HCEC 1CT (cell line): ENCODE measurements at regions not wholly inside any gene's neighbourhood (a gene's known extent, or its start where the extent isn't known, plus 50 kb on each side); places are given as distances from the start of the nearest gene placed in this dataset.
"Not testable (repeated sequence)": the region's sequence is repeated elsewhere in the genome, so short reads cannot be mapped to it uniquely, and the experiment has no call there.

Experiments used
- DNase-seq: peaks from one replicate; pipeline ENCODE4 v3.0.0-alpha.2; 2017

- no peak for DNase-seq
Measured at GRCh38 chr3:135412475-135412874, 553.1 kb upstream of the PPP2R3A start.

GRCh38 chr3:135416182-135416581 is 549.3 kb upstream of the PPP2R3A start:
- DNase-seq, result no peak

- DNase-seq, result no peak
Measured at GRCh38 chr3:135419155-135419554, 546.4 kb upstream of the PPP2R3A start.

- no peak for DNase-seq
Measured at GRCh38 chr3:135426508-135426907, 539.0 kb upstream of the PPP2R3A start.

GRCh38 chr3:135432402-135432801 is 533.1 kb upstream of the PPP2R3A start:
- DNase-seq, result no peak

GRCh38 chr3:135438889-135439597 is 526.5 kb upstream of the PPP2R3A start:
- not testable (repeated sequence) for DNase-seq

- not testable (repeated sequence) for DNase-seq
Measured at GRCh38 chr3:135439632-135440031, 525.9 kb upstream of the PPP2R3A start.

GRCh38 chr3:135440233-135440632 is 525.3 kb upstream of the PPP2R3A start:
- no peak for DNase-seq

- no peak for DNase-seq
Measured at GRCh38 chr3:135440746-135441145, 524.8 kb upstream of the PPP2R3A start.

GRCh38 chr3:135444058-135444457 is 521.5 kb upstream of the PPP2R3A start:
- DNase-seq, result no peak

GRCh38 chr3:135447483-135447882 is 518.0 kb upstream of the PPP2R3A start:
- no peak for DNase-seq

GRCh38 chr3:135448520-135448919 is 517.0 kb upstream of the PPP2R3A start:
- no peak for DNase-seq

- DNase-seq, result no peak
Measured at GRCh38 chr3:135449046-135449445, 516.5 kb upstream of the PPP2R3A start.

GRCh38 chr3:135451037-135451785 is 514.3 kb upstream of the PPP2R3A start:
- no peak for DNase-seq

- DNase-seq, result no peak
Measured at GRCh38 chr3:135452881-135453280, 512.6 kb upstream of the PPP2R3A start.

- no peak for DNase-seq
Measured at GRCh38 chr3:135453326-135453725, 512.2 kb upstream of the PPP2R3A start.

- no peak for DNase-seq
Measured at GRCh38 chr3:135454890-135455289, 510.6 kb upstream of the PPP2R3A start.

- no peak for DNase-seq
Measured at GRCh38 chr3:135456108-135456790, 509.3 kb upstream of the PPP2R3A start.

GRCh38 chr3:135458541-135459322 is 506.8 kb upstream of the PPP2R3A start:
- DNase-seq, result no peak

GRCh38 chr3:135460273-135460672 is 505.3 kb upstream of the PPP2R3A start:
- no peak for DNase-seq

- no peak for DNase-seq
Measured at GRCh38 chr3:135471911-135472310, 493.6 kb upstream of the PPP2R3A start.

GRCh38 chr3:135473449-135473848 is 492.1 kb upstream of the PPP2R3A start:
- no peak for DNase-seq

GRCh38 chr3:135487261-135487660 is 478.3 kb upstream of the PPP2R3A start:
- no peak for DNase-seq
